ENCODE measurements at regions not wholly inside any gene's neighbourhood (a gene's known extent, or its start where the extent isn't known, plus 50 kb on each side); places are given as distances from the start of the nearest gene placed in this dataset.
"Not testable (repeated sequence)": the region's sequence is repeated elsewhere in the genome, so short reads cannot be mapped to it uniquely, and the experiment has no call there.

DNA sequence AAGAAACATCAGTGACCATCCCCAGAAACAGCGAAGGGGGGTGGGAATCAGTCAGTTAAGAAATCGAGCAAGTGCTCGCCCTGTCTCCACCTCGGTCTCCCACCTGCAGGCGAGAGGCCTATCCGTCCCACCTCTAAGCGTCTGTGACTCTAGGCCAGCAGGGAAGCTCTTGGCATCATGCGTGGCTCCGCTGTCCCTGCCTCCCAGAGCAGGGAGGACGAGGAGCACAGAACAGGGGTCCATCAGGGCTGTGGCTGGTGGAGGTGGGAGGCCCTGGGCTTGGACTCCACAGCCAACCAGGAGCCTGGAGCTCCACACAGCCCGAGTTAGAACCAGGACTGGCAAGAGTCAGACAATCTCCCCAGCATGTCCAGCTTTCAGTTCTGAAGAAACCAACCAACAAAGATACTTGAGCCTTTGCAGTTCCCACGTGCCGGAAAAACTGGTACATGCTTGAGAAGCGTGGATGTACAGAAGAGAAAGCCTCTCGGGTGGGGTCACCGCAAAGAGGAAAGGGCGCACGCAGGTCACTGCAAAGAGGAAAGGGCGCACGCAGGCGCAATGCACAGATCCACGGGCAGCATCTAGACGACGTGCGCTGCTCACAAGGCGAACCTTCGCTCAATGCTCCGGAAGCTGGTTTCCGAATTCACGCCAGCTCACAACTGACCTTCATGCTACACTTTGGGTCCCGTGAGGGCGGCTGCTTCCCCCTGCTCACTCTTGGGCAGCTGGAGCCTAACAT is 104.5 kb upstream of the ALKAL2 start:
- no peak for TF ChIP-seq CTCF (IDR thresholded peaks at IDR 0.05; ENCODE audit: control extremely low read depth, extremely low read depth, low read depth, missing control alignments)
- DNase-seq (ENCODE audit: extremely low spot score) = no peak
- ChIA-PET POLR2A (no interaction called here), CTCF (no interaction called here)

GRCh38 chr2:391696-392095 is 103.8 kb upstream of the ALKAL2 start:
- no peak for TF ChIP-seq CTCF (IDR thresholded peaks at IDR 0.05; ENCODE audit: control extremely low read depth, extremely low read depth, low read depth, missing control alignments)
- ChIA-PET CTCF (no interaction called here), POLR2A (no interaction called here)
- no peak for DNase-seq (ENCODE audit: extremely low spot score)

DNA sequence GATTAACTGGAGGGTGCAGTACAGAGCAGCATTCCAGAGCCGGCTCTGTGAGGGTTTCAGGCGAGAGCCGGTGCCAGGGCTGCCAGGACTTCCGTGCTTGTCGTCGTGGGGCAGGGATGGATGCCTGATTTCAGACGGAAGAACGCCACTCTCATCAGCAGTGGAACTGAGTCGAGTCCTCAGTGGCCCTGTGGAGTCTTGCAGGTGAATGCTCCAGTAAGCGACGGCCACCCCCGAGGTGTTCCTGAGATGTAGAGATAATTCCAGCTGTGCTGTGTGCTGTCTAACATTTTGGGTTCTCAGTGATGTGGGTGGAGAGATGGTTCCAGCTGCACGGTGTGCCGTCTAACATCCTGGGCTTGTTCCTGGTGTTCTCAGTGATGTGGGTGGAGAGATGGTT is 103.1 kb upstream of the ALKAL2 start:
- CTCF ChIA-PET = no interaction called here

DNA sequence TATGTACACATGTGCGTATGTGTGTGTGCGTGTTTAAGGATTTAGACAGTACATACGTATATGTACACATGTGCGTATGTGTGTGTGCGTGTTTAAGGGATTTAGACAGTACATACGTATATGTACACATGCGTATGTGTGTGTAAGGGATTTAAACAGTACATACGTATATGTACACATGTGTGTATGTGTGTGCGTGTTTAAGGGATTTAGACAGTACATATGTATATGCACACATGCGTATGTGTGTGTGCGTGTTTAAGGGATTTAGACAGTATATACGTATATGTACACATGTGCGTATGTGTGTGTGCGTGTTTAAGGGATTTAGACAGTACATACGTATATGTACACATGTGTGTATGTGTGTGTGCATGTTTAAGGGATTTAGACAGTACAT is 102.1 kb upstream of the ALKAL2 start:
- DNase-seq (ENCODE audit: extremely low spot score); CTCF ChIA-PET; POLR2A ChIA-PET: not testable (repeated sequence)

More for the DNA sequence above, 103.1 kb upstream of the ALKAL2 start:
- TF ChIP-seq CTCF (IDR thresholded peaks at IDR 0.05; ENCODE audit: control extremely low read depth, extremely low read depth, low read depth, missing control alignments) = no peak
- POLR2A ChIA-PET = no interaction called here
- no peak for DNase-seq (ENCODE audit: extremely low spot score)

- CTCF ChIA-PET; DNase-seq (ENCODE audit: extremely low spot score); POLR2A ChIA-PET: not testable (repeated sequence)
Measured at GRCh38 chr2:388752-389151, 100.9 kb upstream of the ALKAL2 start.

DNA sequence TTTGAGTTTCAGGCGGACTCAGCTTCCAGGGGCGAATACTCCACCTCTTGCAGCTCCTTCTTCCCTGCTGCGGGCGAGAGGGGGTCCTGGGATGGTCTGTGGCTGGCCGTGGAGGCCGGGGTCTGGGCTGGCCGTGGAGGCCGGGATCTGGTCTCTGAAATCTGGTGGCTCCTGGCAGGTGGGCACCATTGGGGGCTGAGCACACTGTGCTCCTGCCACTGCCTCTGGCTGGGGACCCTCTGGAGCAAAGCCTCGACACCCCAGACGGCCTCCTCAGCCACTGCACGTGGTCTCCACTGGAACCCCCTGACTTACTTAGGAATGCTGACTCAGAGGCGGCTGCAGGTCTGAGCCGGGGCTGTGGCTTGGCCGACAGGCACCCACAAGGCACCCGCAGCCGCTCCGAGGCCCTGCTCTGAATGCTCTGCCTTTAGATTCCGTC is 100.1 kb upstream of the ALKAL2 start:
- no peak for DNase-seq (ENCODE audit: extremely low spot score)
- ChIA-PET POLR2A (no interaction called here), CTCF (no interaction called here)
- TF ChIP-seq CTCF (IDR thresholded peaks at IDR 0.05; ENCODE audit: control extremely low read depth, extremely low read depth, low read depth, missing control alignments) = no peak

DNA sequence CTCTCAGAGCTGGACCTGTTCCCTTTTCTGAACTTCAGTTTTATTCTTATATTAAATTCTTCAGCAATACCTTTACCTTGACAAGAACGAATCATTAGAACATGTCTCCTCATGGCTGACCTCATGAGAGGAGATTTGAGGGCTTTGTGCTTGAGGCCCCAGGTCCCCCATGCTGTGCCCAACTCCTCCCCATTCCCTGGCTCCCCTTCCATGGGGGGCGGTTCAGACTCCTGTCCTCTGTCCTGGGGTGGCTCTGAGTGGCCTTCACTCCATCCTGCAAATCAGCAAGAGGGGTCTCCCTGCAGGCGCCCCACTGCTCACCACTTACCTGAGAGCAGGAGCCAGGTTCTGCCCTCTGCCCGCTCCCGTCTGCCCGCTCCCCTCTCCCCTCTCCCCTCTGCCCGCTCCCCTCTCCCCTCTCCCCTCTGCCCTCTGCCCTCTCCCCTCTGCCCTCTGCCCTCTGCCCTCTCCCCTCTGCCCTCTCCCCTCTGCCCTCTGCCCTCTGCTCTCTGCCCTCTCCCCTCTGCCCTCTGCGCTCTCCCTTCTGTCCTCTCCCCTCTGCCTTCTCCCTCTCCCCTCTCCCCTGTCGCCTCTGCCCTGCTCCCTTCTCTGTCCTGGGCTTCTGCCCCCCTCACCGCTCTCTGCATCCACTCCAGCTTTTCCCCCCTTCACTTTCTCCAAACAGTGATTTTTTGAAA is 98.7 kb upstream of the ALKAL2 start:
- CTCF ChIA-PET = no interaction called here
- POLR2A ChIA-PET = no interaction called here
- DNase-seq (ENCODE audit: extremely low spot score) = no peak
- TF ChIP-seq CTCF (IDR thresholded peaks at IDR 0.05; ENCODE audit: control extremely low read depth, extremely low read depth, low read depth, missing control alignments) = no peak
